Loucy (cell line): ENCODE measurements at regions not wholly inside any gene's neighbourhood (a gene's known extent, or its start where the extent isn't known, plus 50 kb on each side); places are given as distances from the start of the nearest gene placed in this dataset.
A peak's percentile ranks its signal among the peaks of the same experiment; 100 is the strongest.

ENCODE experiments used
- H2AFZ ChIP-seq: fragments of 200-600 bp; sonication (generic); 2 replicates; pipeline ENCODE4 v1.6.0; 2016; ENCODE audit warnings: antibody characterized with exemption, mild to moderate bottlenecking, low read length, moderate library complexity
- H3F3A ChIP-seq: fragments of 200-600 bp; 2 replicates; pipeline ENCODE4 v1.6.0; 2016; ENCODE audit warnings: antibody characterized with exemption, low read depth, mild to moderate bottlenecking
- H3K27me3 ChIP-seq: fragments of 200-600 bp; sonication (generic); 2 replicates; pipeline ENCODE4 v1.6.1; 2014; ENCODE audit warnings: low read length, mild to moderate bottlenecking; ENCODE audit not compliant: insufficient read depth, poor library complexity, severe bottlenecking
- H3K36me3 ChIP-seq: fragments of 200-600 bp; sonication (generic); 2 replicates; pipeline ENCODE4 v1.6.1; 2016; ENCODE audit warnings: low read length; ENCODE audit not compliant: insufficient read depth
- H3K4me1 ChIP-seq: fragments of 200-600 bp; sonication (generic); 2 replicates; pipeline ENCODE4 v1.5.1; 2014; ENCODE audit warnings: low read length, mild to moderate bottlenecking; ENCODE audit not compliant: insufficient read depth, poor library complexity, severe bottlenecking
- H3K4me2 ChIP-seq: fragments of 200-600 bp; sonication (generic); 2 replicates; pipeline ENCODE4 v1.6.0; 2014; ENCODE audit warnings: antibody characterized with exemption, low read length, low read depth, mild to moderate bottlenecking; ENCODE audit not compliant: poor library complexity, severe bottlenecking
- H3K4me3 ChIP-seq: fragments of 200-600 bp; sonication (generic); 2 replicates; pipeline ENCODE4 v1.5.1; 2014; ENCODE audit warnings: low read length, mild to moderate bottlenecking, mixed read lengths; ENCODE audit not compliant: poor library complexity, severe bottlenecking
- H3K79me2 ChIP-seq: fragments of 200-600 bp; sonication (generic); 2 replicates; pipeline ENCODE4 v1.6.1; 2014; ENCODE audit warnings: low read length; ENCODE audit not compliant: insufficient read depth
- H3K9ac ChIP-seq: fragments of 200-600 bp; sonication (generic); 2 replicates; pipeline ENCODE4 v1.6.0; 2014; ENCODE audit warnings: mild to moderate bottlenecking, low read depth, low read length, moderate library complexity; ENCODE audit not compliant: poor library complexity, severe bottlenecking
- H3K9me2 ChIP-seq: fragments of 200-600 bp; sonication (generic); replicated peaks from 2 replicates; pipeline ENCODE4 v1.6.1; 2016; ENCODE audit warnings: low read depth, low read length, mixed read lengths
- H3K9me3 ChIP-seq: fragments of 200-600 bp; sonication (generic); 2 replicates; pipeline ENCODE4 v1.6.1; 2014; ENCODE audit warnings: mild to moderate bottlenecking, antibody characterized with exemption, low read length, low read depth; ENCODE audit not compliant: insufficient read depth
- H4K20me1 ChIP-seq: fragments of 200-600 bp; sonication (generic); 2 replicates; pipeline ENCODE4 v1.6.0; 2014; ENCODE audit warnings: antibody characterized with exemption, low read length, mild to moderate bottlenecking; ENCODE audit not compliant: insufficient read depth, poor library complexity, severe bottlenecking
- EZH2phosphoT487 ChIP-seq: fragments of 200-600 bp; IDR thresholded peaks from 2 replicates; pipeline ENCODE4 v1.6.1; 2018; ENCODE audit warnings: antibody characterized with exemption, mild to moderate bottlenecking, moderate library complexity, borderline replicate concordance
- TF ChIP-seq, protein P1 (sequence below): fragments of 200-600 bp; sonication (generic); conservative IDR thresholded peaks from 2 replicates; pipeline ENCODE4 v1.5.1; 2014; ENCODE audit warnings: mild to moderate bottlenecking, antibody characterized with exemption, low read length

DNA sequence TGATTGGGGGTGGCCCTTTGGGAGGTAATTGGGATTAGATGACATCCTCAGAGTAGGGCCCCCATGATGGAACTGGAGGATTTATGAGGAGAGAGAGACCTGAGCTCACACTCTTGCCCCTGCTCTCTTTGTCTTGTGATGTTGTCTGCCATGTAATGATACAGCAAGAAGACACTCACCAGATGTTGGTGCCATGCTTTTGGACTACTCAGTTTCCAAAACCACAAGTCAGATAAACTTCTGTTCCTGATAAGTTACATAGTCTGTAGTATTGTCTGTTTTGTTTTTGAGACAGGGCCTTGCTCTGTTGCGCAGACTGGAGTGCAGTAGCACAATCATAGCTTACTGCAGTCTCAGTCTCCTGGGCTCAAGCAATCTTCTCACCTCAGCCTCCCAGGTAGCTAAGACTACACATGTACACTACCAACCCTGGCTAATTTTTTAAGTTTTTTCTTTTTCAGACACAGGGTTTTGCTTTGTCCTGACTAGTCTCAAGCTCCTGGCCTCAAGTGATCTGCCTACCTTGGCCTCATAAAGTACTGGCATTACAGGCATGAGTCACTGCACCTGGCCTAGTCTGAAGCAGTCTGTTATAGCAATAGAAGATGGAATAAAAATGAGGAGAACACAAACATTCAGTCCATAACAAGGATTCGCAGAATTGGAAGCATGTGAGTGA is 115.0 kb upstream of the GALNT2 start:
- Histone ChIP-seq H3K9me2 (no peaks in the 10 kb centered on the region), H3K9me3 (no peaks in the 10 kb centered on the region), H3K27me3 (no peaks in the 10 kb centered on the region), H3K4me3 (no peak overlapping the region), H3K36me3 (no peaks in the 10 kb centered on the region), H3K79me2 (no peaks in the 10 kb centered on the region), H2AFZ (no peak overlapping the region), H3K9ac (no peak overlapping the region), H3F3A (no peaks in the 10 kb centered on the region), H4K20me1 (no peaks in the 10 kb centered on the region), H3K4me2 (no peak overlapping the region), H3K4me1 (peaks cover 8% of the 10 kb centered on the region)
- no peak for TF ChIP-seq EZH2phosphoT487
- TF ChIP-seq, protein P1, sequence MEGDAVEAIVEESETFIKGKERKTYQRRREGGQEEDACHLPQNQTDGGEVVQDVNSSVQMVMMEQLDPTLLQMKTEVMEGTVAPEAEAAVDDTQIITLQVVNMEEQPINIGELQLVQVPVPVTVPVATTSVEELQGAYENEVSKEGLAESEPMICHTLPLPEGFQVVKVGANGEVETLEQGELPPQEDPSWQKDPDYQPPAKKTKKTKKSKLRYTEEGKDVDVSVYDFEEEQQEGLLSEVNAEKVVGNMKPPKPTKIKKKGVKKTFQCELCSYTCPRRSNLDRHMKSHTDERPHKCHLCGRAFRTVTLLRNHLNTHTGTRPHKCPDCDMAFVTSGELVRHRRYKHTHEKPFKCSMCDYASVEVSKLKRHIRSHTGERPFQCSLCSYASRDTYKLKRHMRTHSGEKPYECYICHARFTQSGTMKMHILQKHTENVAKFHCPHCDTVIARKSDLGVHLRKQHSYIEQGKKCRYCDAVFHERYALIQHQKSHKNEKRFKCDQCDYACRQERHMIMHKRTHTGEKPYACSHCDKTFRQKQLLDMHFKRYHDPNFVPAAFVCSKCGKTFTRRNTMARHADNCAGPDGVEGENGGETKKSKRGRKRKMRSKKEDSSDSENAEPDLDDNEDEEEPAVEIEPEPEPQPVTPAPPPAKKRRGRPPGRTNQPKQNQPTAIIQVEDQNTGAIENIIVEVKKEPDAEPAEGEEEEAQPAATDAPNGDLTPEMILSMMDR: no peak

DNA sequence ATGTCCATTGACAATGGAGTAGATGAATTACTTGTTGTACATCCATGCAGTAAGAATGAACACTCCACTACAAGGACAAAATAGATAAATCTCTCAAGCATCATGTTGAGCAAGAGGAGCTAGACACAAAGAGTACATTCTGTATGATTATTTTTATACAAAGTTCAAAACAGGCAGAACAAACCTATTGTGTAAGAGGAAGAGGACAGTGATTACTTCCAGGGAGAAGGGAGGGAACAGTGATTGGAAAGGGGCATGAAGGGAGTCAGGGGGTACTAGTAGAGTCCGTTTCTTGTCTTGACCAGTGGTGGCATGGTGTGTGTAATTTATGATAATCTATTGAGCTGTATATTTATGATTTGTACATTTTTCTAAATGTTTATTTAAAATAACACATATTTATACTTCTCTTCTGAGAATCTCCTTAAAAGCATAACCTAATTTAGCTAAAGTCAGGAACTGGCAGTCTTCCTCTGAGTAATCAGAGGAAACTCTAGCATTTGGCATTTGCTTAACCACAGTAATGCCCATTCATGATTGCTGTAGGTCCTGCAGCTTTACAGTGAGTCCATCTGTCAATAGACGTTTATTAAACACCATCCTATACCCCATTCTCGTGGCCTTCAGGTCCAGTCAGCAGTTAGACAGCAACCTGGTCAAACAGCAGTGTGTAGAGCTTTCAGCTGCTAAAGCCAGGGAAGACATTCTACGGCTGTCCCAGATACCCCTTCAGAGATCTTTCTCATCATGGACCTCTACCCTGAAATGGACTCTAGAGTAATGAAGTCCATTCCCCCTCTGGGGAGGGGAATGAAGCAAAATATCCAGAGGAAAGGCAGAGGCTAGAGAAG is 114.1 kb upstream of the GALNT2 start:
- H3K4me1 ChIP-seq: peaks cover 8% of the 10 kb centered on the region
- H3K36me3 ChIP-seq: no peaks in the 10 kb centered on the region
- no peaks in the 10 kb centered on the region for H3F3A ChIP-seq
- no peaks in the 10 kb centered on the region for H4K20me1 ChIP-seq
- H3K9me3 ChIP-seq: no peaks in the 10 kb centered on the region
- no peak overlapping the region for H3K4me2 ChIP-seq
- TF ChIP-seq EZH2phosphoT487: no peak
- TF ChIP-seq, protein P1: no peak
- no peaks in the 10 kb centered on the region for H3K9me2 ChIP-seq
- no peak overlapping the region for H3K4me3 ChIP-seq
- H3K79me2 ChIP-seq: no peaks in the 10 kb centered on the region
- H2AFZ ChIP-seq: peak overlapping the region; percentile 57; the same call in 1 of the 2 replicates
- H3K9ac ChIP-seq: no peak overlapping the region
- H3K27me3 ChIP-seq: no peaks in the 10 kb centered on the region

DNA sequence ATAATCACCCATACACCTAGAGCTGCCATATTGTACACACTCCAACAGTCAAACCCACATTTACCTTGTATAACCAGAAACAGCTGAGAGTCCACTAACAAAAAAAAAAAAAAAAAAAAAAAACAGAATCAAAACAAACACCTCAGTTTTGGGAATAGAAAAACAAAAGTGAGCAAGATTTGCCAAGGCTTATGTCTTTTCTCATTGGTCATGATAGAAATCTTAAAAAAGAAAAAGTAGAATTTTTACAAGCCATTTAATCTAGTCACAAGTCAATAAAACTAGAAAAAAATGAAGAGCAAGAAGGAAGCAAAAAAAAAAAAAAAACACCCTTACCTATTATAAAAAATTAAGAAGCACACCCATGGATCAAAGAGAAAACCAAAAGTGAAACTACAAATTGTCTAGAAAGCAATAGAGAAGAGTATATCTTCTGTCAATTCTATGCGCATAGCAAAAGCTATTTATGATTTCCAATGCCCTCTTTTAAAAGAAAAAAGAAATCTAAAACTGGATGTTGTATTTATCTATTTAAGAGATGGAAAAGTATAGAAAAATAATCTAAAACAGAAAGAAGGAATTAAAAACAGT is 113.2 kb upstream of the GALNT2 start:
- no peak for TF ChIP-seq EZH2phosphoT487
- TF ChIP-seq, protein P1: no peak
- Histone ChIP-seq H3K79me2 (no peaks in the 10 kb centered on the region), H3K4me1 (peaks cover 8% of the 10 kb centered on the region), H2AFZ (peak overlapping the region; percentile 57; the same call in 1 of the 2 replicates), H3K36me3 (no peaks in the 10 kb centered on the region), H3K9me2 (no peaks in the 10 kb centered on the region), H3K4me2 (peak overlapping the region; percentile 56), H3K9ac (no peak overlapping the region), H3K4me3 (peak overlapping the region; percentile 53), H3K27me3 (no peaks in the 10 kb centered on the region), H4K20me1 (no peaks in the 10 kb centered on the region), H3F3A (no peaks in the 10 kb centered on the region), H3K9me3 (no peaks in the 10 kb centered on the region)
